GM19328 (cell line): ENCODE measurements at regions not wholly inside any gene's neighbourhood (a gene's known extent, or its start where the extent isn't known, plus 50 kb on each side); places are given as distances from the start of the nearest gene placed in this dataset.
"Not testable (repeated sequence)": the region's sequence is repeated elsewhere in the genome, so short reads cannot be mapped to it uniquely, and the experiment has no call there.

Source experiments
- ATAC-seq: cut with Tn5 transposase; IDR thresholded peaks from one replicate; pipeline ENCODE4 v1.9.1; 2021; ENCODE audit warnings: mild to moderate bottlenecking, moderate library complexity; ENCODE audit not compliant: unreplicated experiment

GRCh38 chr6:141884850-141885249, 247.9 kb upstream of the GJE1 start:
- no peak for ATAC-seq

GRCh38 chr6:141878686-141879085, 254.0 kb upstream of the GJE1 start:
- ATAC-seq = no peak

- ATAC-seq = no peak
These were observed 255.3 kb upstream of the GJE1 start for GRCh38 chr6:141877275-141877983.

GRCh38 chr6:141874930-141875602, 257.7 kb upstream of the GJE1 start:
- no peak for ATAC-seq

- not testable (repeated sequence) for ATAC-seq
These were observed 263.2 kb upstream of the GJE1 start for GRCh38 chr6:141869509-141869908.

GRCh38 chr6:141867767-141868166, 265.0 kb upstream of the GJE1 start:
- no peak for ATAC-seq

GRCh38 chr6:141866731-141867497, 265.8 kb upstream of the GJE1 start:
- no peak for ATAC-seq

- ATAC-seq = no peak
These were observed 281.7 kb upstream of the GJE1 start for GRCh38 chr6:141851063-141851462.

GRCh38 chr6:141848029-141848890, 284.5 kb upstream of the GJE1 start:
- ATAC-seq = no peak

GRCh38 chr6:141846639-141847038, 286.1 kb upstream of the GJE1 start:
- ATAC-seq = no peak

GRCh38 chr6:141843178-141843834, 289.4 kb upstream of the GJE1 start:
- ATAC-seq = no peak

GRCh38 chr6:141833001-141833655, 299.6 kb upstream of the GJE1 start:
- no peak for ATAC-seq

- ATAC-seq = no peak
These were observed 302.2 kb upstream of the GJE1 start for GRCh38 chr6:141830530-141830929.

GRCh38 chr6:141829566-141830360, 303.0 kb upstream of the GJE1 start:
- ATAC-seq = no peak

GRCh38 chr6:141824350-141824749, 308.4 kb upstream of the GJE1 start:
- ATAC-seq = no peak

GRCh38 chr6:141815039-141815438, 317.7 kb upstream of the GJE1 start:
- ATAC-seq = not testable (repeated sequence)

- ATAC-seq = no peak
These were observed 322.8 kb upstream of the GJE1 start for GRCh38 chr6:141809901-141810300.

GRCh38 chr6:141808662-141809061, 324.1 kb upstream of the GJE1 start:
- ATAC-seq = no peak

- ATAC-seq = not testable (repeated sequence)
These were observed 331.8 kb upstream of the GJE1 start for GRCh38 chr6:141800973-141801372.
